ENCODE measurements at regions not wholly inside any gene's neighbourhood (a gene's known extent, or its start where the extent isn't known, plus 50 kb on each side); places are given as distances from the start of the nearest gene placed in this dataset.

DNA sequence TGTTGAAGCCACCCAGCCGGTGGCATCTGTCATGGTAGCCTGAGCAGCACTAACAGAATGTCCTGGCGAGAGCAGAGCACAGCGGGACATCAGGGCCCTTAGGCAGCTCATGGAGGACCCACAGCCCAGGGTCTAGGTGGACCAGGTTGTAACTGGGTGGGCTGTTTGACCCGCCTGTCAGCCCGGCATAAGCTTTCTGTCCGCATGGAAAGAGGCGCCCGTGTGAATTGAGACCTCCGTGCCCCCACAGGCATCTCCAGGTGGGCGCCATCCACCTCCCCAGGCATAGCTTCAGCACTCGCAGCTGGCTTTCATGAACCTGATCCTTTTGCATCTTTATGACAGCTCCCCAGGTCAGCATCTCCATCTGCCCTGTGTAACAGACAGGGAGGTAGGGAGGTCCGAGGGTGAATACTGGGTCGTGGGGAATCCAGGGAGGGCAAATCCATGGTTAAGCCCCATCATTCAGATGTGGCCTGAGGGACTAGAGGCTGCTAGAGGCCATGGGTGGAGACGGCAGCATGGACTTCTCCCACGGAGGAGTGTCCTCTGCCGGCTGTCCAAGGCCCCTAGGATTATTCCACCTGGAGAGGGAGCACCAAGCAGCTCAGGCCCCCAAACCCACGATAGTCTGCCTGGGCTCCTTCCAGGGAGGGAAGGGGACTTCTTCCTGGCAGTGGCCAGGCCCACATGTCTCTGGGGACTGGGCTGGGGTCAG is 371.6 kb upstream of the MKI67 start:
- CTCF ChIA-PET (ENCODE audit: partially characterized antibody) = no interaction called here
- no peak overlapping the region for H3K4me3 ChIP-seq (ENCODE audit: low read length in 2 of 2)
- peaks cover 0 to 3% (median 0%) of the 10 kb centered on the region in 8 donors for H3K9me3 Mint-ChIP-seq

DNA sequence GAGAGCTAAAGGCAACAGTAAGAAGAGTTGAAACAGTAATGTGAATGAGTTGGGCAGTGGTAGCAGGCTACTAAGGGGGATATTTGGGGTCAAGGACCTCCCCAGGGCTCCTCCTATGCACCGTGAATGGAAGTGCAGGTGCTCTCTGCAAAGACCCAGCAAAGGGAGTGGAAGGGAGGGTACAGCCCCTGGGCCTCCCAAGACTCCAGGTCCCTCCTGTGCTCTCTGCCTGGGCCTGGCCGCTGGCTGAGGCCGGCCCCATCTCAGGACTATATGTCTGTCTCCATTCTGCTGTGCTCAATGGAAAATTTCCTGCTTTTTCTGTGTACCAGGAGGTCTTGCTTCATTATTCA is 372.1 kb upstream of the MKI67 start:
- Histone ChIP-seq H3K9me3 (ENCODE audit: control insufficient read depth in 1 of 2, low read length in 2 of 2) (no peaks in the 10 kb centered on the region), H3K4me3 (ENCODE audit: low read length in 2 of 2) (no peak overlapping the region), H3K36me3 (ENCODE audit: insufficient read depth, low read length) (no peaks in the 10 kb centered on the region), H3K27me3 (ENCODE audit: insufficient read depth, low read length) (no peaks in the 10 kb centered on the region), H3K27ac (ENCODE audit: low read depth, low read length) (no peak overlapping the region), H3K4me1 (ENCODE audit: insufficient read depth, low read length) (no peaks in the 10 kb centered on the region)
- CTCF ChIA-PET (ENCODE audit: partially characterized antibody) = no interaction called here
- H3K9me3 Mint-ChIP-seq = peaks cover 0 to 3% (median 0%) of the 10 kb centered on the region in 8 donors
- no peaks in the 10 kb centered on the region for H3K27me3 Mint-ChIP-seq
- no peak for DNase-seq
- peaks cover 0 to 4% (median 0%) of the 10 kb centered on the region in 4 donors for H3K4me1 Mint-ChIP-seq
- no peak overlapping the region for H3K27ac Mint-ChIP-seq
- no peak overlapping the region for H3K4me3 Mint-ChIP-seq
- no peaks in the 10 kb centered on the region for H3K36me3 Mint-ChIP-seq
- intact Hi-C loops (cut with micrococcal nuclease) = no loop called here
- POLR2A ChIA-PET (ENCODE audit: partially characterized antibody) = no interaction called here

More for the DNA sequence above, 371.6 kb upstream of the MKI67 start:
- H3K9me3 ChIP-seq (ENCODE audit: control insufficient read depth in 1 of 2, low read length in 2 of 2) = no peaks in the 10 kb centered on the region
- no peaks in the 10 kb centered on the region for H3K27me3 Mint-ChIP-seq
- no peaks in the 10 kb centered on the region for H3K27me3 ChIP-seq (ENCODE audit: insufficient read depth, low read length)
- DNase-seq = no peak
- H3K27ac Mint-ChIP-seq = no peak overlapping the region
- intact Hi-C loops (cut with micrococcal nuclease) = no loop called here
- H3K4me3 Mint-ChIP-seq = no peak overlapping the region
- no peak overlapping the region for H3K27ac ChIP-seq (ENCODE audit: low read depth, low read length)
- no peaks in the 10 kb centered on the region for H3K4me1 ChIP-seq (ENCODE audit: insufficient read depth, low read length)
- no peaks in the 10 kb centered on the region for H3K36me3 Mint-ChIP-seq
- POLR2A ChIA-PET (ENCODE audit: partially characterized antibody) = no interaction called here
- no peaks in the 10 kb centered on the region for H3K36me3 ChIP-seq (ENCODE audit: insufficient read depth, low read length)
- H3K4me1 Mint-ChIP-seq = peaks cover 0 to 4% (median 0%) of the 10 kb centered on the region in 4 donors

DNA sequence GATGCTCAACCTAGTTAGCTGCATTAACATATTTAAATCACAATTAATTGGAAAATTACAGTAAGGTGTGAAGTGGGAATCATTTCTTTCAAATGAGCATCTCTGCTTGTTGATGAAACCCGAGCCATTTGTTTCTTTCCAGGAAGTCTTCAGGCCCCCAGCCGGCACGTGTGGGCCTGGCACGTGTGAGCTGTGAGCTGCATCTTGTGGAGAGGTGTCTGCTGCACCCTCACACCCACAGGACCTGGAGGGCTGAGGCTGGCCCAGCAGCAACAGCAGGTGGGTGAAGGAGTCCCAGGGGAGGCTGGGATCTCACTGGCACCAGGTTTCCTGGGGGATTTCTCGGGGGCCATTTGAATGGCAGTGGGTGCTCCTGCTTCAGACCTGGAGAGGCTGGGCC is 372.5 kb upstream of the MKI67 start:
- no peak overlapping the region for H3K4me3 Mint-ChIP-seq
- Histone ChIP-seq H3K4me3 (ENCODE audit: low read length in 2 of 2) (no peak overlapping the region), H3K9me3 (ENCODE audit: control insufficient read depth in 1 of 2, low read length in 2 of 2) (no peaks in the 10 kb centered on the region), H3K27ac (ENCODE audit: low read depth, low read length) (no peak overlapping the region), H3K36me3 (ENCODE audit: insufficient read depth, low read length) (no peaks in the 10 kb centered on the region), H3K4me1 (ENCODE audit: insufficient read depth, low read length) (no peaks in the 10 kb centered on the region), H3K27me3 (ENCODE audit: insufficient read depth, low read length) (no peaks in the 10 kb centered on the region)
- no peaks in the 10 kb centered on the region for H3K36me3 Mint-ChIP-seq
- peaks cover 0 to 3% (median 0%) of the 10 kb centered on the region in 8 donors for H3K9me3 Mint-ChIP-seq
- intact Hi-C loops (cut with micrococcal nuclease) = no loop called here
- peaks cover 0 to 4% (median 0%) of the 10 kb centered on the region in 4 donors for H3K4me1 Mint-ChIP-seq
- no peaks in the 10 kb centered on the region for H3K27me3 Mint-ChIP-seq
- POLR2A ChIA-PET (ENCODE audit: partially characterized antibody) = no interaction called here
- CTCF ChIA-PET (ENCODE audit: partially characterized antibody) = no interaction called here
- no peak overlapping the region for H3K27ac Mint-ChIP-seq
- DNase-seq = no peak

DNA sequence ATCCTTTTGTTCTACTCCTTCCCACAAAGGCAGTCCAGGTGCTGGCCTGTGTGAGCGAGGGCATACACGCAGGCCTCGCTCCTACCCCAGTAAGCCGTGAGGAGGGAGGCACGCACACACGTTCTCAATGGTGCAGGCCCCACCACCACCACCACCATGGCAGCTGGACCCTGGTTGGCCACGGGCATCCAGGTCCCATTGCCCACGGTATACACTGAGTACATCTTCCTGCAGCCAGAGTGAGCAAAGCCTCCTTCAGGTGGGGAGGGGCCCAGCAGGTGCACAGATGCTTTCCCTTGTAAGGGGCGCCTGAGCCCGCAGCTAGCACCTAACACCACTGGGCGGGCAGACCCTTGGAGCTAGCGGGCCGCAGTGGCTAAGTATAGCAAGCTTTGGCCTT is 373.3 kb upstream of the MKI67 start:
- H3K27ac Mint-ChIP-seq = no peak overlapping the region
- intact Hi-C loops (cut with micrococcal nuclease) = no loop called here
- H3K27me3 Mint-ChIP-seq = no peaks in the 10 kb centered on the region
- H3K36me3 Mint-ChIP-seq = no peaks in the 10 kb centered on the region
- H3K9me3 Mint-ChIP-seq = peaks cover 0 to 3% (median 0%) of the 10 kb centered on the region in 8 donors
- no peaks in the 10 kb centered on the region for H3K9me3 ChIP-seq (ENCODE audit: control insufficient read depth in 1 of 2, low read length in 2 of 2)
- H3K27ac ChIP-seq (ENCODE audit: low read depth, low read length) = no peak overlapping the region
- ChIA-PET CTCF (ENCODE audit: partially characterized antibody) (no interaction called here), POLR2A (ENCODE audit: partially characterized antibody) (no interaction called here)
- no peaks in the 10 kb centered on the region for H3K36me3 ChIP-seq (ENCODE audit: insufficient read depth, low read length)
- no peaks in the 10 kb centered on the region for H3K4me1 ChIP-seq (ENCODE audit: insufficient read depth, low read length)
- no peaks in the 10 kb centered on the region for H3K27me3 ChIP-seq (ENCODE audit: insufficient read depth, low read length)
- H3K4me3 Mint-ChIP-seq = no peak overlapping the region
- no peak for DNase-seq
- no peak overlapping the region for H3K4me3 ChIP-seq (ENCODE audit: low read length in 2 of 2)
- peaks cover 0 to 4% (median 0%) of the 10 kb centered on the region in 4 donors for H3K4me1 Mint-ChIP-seq

DNA sequence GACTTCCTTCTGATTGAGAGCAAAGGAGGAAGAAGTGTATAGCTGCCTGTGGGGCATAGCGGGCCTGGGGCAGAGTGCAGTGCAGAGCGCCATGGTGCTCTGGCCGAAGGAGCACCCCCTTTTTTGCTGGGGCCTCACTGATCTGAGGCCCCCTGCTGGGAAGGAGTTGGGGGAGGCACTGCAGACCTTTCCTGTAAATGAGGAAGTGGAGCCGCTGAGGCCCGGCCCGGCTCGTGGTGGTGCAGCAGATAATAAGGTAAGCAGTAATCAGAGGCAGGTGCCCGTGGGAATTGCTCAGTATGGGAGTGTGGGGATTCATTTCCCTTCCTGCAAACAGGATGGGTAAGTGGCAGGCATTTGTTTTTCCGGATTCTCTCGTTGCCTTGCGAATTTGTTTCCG is 373.7 kb upstream of the MKI67 start:
- Mint-ChIP-seq H3K4me3 (no peak overlapping the region), H3K36me3 (no peaks in the 10 kb centered on the region), H3K9me3 (peaks cover 0 to 2% (median 0%) of the 10 kb centered on the region in 8 donors), H3K4me1 (peaks cover 0 to 4% (median 0%) of the 10 kb centered on the region in 4 donors), H3K27me3 (no peaks in the 10 kb centered on the region), H3K27ac (no peak overlapping the region)
- H3K36me3 ChIP-seq (ENCODE audit: insufficient read depth, low read length) = no peaks in the 10 kb centered on the region
- no peak overlapping the region for H3K4me3 ChIP-seq (ENCODE audit: low read length in 2 of 2)
- no peak overlapping the region for H3K27ac ChIP-seq (ENCODE audit: low read depth, low read length)
- DNase-seq = no peak
- no peaks in the 10 kb centered on the region for H3K27me3 ChIP-seq (ENCODE audit: insufficient read depth, low read length)
- ChIA-PET CTCF (ENCODE audit: partially characterized antibody) (no interaction called here), POLR2A (ENCODE audit: partially characterized antibody) (no interaction called here)
- no peaks in the 10 kb centered on the region for H3K9me3 ChIP-seq (ENCODE audit: control insufficient read depth in 1 of 2, low read length in 2 of 2)
- H3K4me1 ChIP-seq (ENCODE audit: insufficient read depth, low read length) = no peaks in the 10 kb centered on the region
- intact Hi-C loops (cut with micrococcal nuclease) = no loop called here

DNA sequence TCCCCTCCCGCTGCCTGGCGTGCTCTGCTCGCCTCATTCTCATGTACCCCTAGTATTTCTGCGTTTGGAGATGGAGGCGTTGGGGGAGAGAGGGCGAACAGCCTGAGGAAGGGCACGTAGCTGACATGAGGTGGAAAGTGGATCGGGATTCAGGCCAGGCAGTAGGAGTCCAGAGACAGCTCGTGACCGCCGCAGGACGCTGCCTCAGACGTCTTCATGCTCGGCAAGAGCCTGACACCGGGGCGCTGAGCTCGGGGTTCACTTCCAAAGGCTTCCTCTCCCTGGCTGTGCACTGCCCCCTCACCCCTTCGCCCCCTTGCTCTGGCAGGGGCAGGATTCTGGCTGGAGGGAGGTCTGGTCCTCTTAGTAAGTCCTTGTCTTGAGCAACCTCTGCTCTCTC is 374.4 kb upstream of the MKI67 start:
- CTCF ChIA-PET (ENCODE audit: partially characterized antibody) = no interaction called here
- Mint-ChIP-seq H3K36me3 (no peaks in the 10 kb centered on the region), H3K9me3 (peaks cover 0 to 2% (median 0%) of the 10 kb centered on the region in 8 donors), H3K27ac (no peak overlapping the region), H3K4me1 (peaks cover 0 to 4% (median 0%) of the 10 kb centered on the region in 4 donors), H3K27me3 (peaks cover 0 to 2% of the 10 kb centered on the region in 2 donors), H3K4me3 (no peak overlapping the region)
- Histone ChIP-seq H3K9me3 (ENCODE audit: control insufficient read depth in 1 of 2, low read length in 2 of 2) (no peaks in the 10 kb centered on the region), H3K27ac (ENCODE audit: low read depth, low read length) (no peak overlapping the region), H3K36me3 (ENCODE audit: insufficient read depth, low read length) (no peaks in the 10 kb centered on the region), H3K27me3 (ENCODE audit: insufficient read depth, low read length) (no peaks in the 10 kb centered on the region), H3K4me1 (ENCODE audit: insufficient read depth, low read length) (no peaks in the 10 kb centered on the region), H3K4me3 (ENCODE audit: low read length in 2 of 2) (no peak overlapping the region)
- intact Hi-C loops (cut with micrococcal nuclease) = no loop called here
- DNase-seq = no peak
- POLR2A ChIA-PET (ENCODE audit: partially characterized antibody) = no interaction called here

DNA sequence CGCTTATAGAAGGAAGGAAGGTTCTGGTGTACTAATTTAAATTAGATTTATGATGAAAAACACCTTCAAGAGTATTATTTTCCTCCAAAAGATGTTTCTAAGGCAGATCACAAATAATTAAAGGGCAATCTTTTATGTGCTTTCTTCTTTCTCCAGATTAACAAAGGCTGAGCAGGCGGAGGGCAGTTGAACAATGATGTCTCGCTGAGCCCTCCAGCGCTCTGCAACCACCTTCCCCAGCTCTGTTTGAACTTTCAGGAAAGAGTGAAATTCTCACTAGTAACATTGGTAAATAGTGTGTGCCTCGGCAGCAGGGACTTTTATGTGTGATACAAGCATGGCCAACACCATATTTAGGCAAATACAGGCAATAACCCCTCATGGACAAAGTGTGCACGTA is 379.1 kb upstream of the MKI67 start:
- DNase-seq = no peak
- Mint-ChIP-seq H3K27me3 (peaks cover 0 to 4% of the 10 kb centered on the region in 2 donors), H3K27ac (no peak overlapping the region), H3K4me3 (no peak overlapping the region), H3K36me3 (no peaks in the 10 kb centered on the region), H3K4me1 (peaks cover 0 to 4% (median 0%) of the 10 kb centered on the region in 4 donors), H3K9me3 (peaks cover 0 to 14% (median 2%) of the 10 kb centered on the region in 8 donors)
- Histone ChIP-seq H3K27me3 (ENCODE audit: insufficient read depth, low read length) (no peaks in the 10 kb centered on the region), H3K36me3 (ENCODE audit: insufficient read depth, low read length) (no peaks in the 10 kb centered on the region), H3K9me3 (ENCODE audit: control insufficient read depth in 1 of 2, low read length in 2 of 2) (no peaks in the 10 kb centered on the region), H3K4me1 (ENCODE audit: insufficient read depth, low read length) (no peaks in the 10 kb centered on the region), H3K27ac (ENCODE audit: low read depth, low read length) (no peak overlapping the region), H3K4me3 (ENCODE audit: low read length in 2 of 2) (no peak overlapping the region)
- CTCF ChIA-PET (ENCODE audit: partially characterized antibody) = no interaction called here
- POLR2A ChIA-PET (ENCODE audit: partially characterized antibody) = no interaction called here
- intact Hi-C loops (cut with micrococcal nuclease) = no loop called here

All from CD4-positive, alpha-beta memory T cell (primary cell).